Chondrocyte (in vitro differentiated cells): ENCODE measurements at regions not wholly inside any gene's neighbourhood (a gene's known extent, or its start where the extent isn't known, plus 50 kb on each side); places are given as distances from the start of the nearest gene placed in this dataset.

Experiments
- DNase-seq: peaks from one replicate; pipeline ENCODE4 v3.0.0; 2021; ENCODE audit warnings: mixed read lengths, low spot score
- H3K27ac Mint-ChIP-seq: one replicate; pipeline ENCODE4 v1.8.0; 2021; ENCODE audit warnings: mild to moderate bottlenecking, moderate library complexity, mixed read lengths; ENCODE audit not compliant: unreplicated experiment
- H3K27me3 Mint-ChIP-seq: 2 replicates; pipeline ENCODE4 v1.8.0; 2021; ENCODE audit warnings: low read depth, mixed read lengths
- H3K36me3 Mint-ChIP-seq: 2 replicates; pipeline ENCODE4 v1.8.0; 2021; ENCODE audit warnings: low read depth, mixed read lengths
- H3K4me1 Mint-ChIP-seq: 2 replicates; pipeline ENCODE4 v1.8.0; 2021; ENCODE audit warnings: low read depth, mild to moderate bottlenecking, mixed read lengths
- H3K4me3 Mint-ChIP-seq: one replicate; pipeline ENCODE4 v1.8.0; 2021; ENCODE audit warnings: mild to moderate bottlenecking, moderate library complexity, mixed read lengths; ENCODE audit not compliant: unreplicated experiment
- H3K9me3 Mint-ChIP-seq: 2 replicates; pipeline ENCODE4 v1.8.0; 2021; ENCODE audit warnings: low read depth, mixed read lengths
- CTCF ChIP-seq: fragments of 200-600 bp; sonication (generic); IDR thresholded peaks from 2 replicates; pipeline ENCODE4 v1.5.0; 2021; ENCODE audit warnings: antibody characterized with exemption, mild to moderate bottlenecking, moderate library complexity

DNA sequence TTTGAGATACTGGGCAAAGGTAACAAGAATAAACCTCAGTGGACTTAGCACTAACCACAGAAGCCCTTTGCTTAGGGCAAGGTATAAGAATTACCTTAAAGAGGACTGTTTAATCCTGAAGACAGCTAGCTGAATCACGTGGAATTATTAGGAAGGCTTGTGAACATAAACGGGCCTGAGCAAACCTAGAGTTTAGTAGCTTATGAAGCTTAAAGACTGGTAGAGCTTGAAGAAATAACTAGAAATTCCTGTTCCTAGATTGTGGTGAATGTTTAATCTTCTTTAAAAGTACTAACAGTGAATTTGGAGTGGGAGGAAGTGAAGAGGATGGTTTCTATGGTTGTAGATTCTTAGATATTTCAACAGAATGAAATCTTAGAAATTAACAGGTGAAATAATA, 428.9 kb upstream of the THRB start:
- TF ChIP-seq CTCF, result no peak
- no peaks in the 10 kb centered on the region for H3K27me3 Mint-ChIP-seq
- H3K36me3 Mint-ChIP-seq, result no peaks in the 10 kb centered on the region
- no peaks in the 10 kb centered on the region for H3K9me3 Mint-ChIP-seq
- H3K4me3 Mint-ChIP-seq, result no peak overlapping the region
- H3K27ac Mint-ChIP-seq, result no peak overlapping the region
- H3K4me1 Mint-ChIP-seq, result no peaks in the 10 kb centered on the region
- no peak for DNase-seq

DNA sequence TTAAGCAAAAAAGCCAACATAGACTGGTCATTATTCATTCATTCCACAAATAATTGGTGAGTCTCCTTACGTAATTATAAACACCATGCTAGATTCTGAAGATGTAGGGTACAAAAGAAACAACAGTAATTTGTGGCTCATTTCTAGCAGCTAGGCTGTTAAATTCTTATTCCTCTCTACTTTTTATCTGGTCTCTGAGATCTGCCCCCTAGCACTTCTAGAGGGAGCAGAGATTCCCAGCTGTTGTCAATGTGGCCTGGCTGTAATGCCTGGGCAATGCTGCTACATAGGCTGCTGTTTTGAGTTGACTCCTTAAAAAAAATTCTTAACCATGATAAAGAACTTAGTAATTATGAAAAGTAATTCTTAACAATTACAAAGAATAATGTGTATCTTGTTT, 434.9 kb upstream of the THRB start:
- Mint-ChIP-seq H3K4me3 (no peak overlapping the region), H3K9me3 (no peaks in the 10 kb centered on the region), H3K27me3 (no peaks in the 10 kb centered on the region), H3K27ac (no peak overlapping the region), H3K4me1 (no peaks in the 10 kb centered on the region), H3K36me3 (no peaks in the 10 kb centered on the region)
- no peak for TF ChIP-seq CTCF
- DNase-seq, result no peak

GRCh38 chr3:24933401-24933800, 438.8 kb upstream of the THRB start:
- no peak for TF ChIP-seq CTCF
- DNase-seq, result no peak
- Mint-ChIP-seq H3K4me1 (no peaks in the 10 kb centered on the region), H3K4me3 (no peak overlapping the region), H3K9me3 (no peaks in the 10 kb centered on the region), H3K27ac (no peak overlapping the region), H3K36me3 (no peaks in the 10 kb centered on the region), H3K27me3 (no peaks in the 10 kb centered on the region)

DNA sequence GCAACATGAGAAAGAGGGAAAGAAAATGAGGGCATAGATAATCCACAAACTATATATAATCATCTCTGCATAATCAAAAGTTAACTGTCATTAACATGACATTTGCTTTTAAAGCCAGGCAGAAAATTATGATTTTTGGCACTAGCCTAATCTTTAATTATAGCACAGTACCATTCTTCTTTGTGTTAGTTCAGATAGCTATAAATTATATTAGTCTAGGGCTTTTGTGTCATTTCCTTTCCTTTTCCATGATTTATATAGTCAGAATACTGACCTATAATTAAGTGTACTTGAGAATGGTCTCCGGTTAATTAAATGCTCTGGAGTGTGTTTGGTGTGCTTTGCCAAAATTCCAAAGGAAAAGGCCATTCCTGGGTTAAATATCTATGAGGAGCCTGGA, 441.9 kb upstream of the THRB start:
- Mint-ChIP-seq H3K36me3 (no peaks in the 10 kb centered on the region), H3K4me3 (no peak overlapping the region), H3K27me3 (no peaks in the 10 kb centered on the region), H3K27ac (no peak overlapping the region), H3K4me1 (no peaks in the 10 kb centered on the region), H3K9me3 (no peaks in the 10 kb centered on the region)
- no peak for DNase-seq
- no peak for TF ChIP-seq CTCF

- TF ChIP-seq CTCF, result no peak
- no peak overlapping the region for H3K4me3 Mint-ChIP-seq
- H3K27ac Mint-ChIP-seq, result no peak overlapping the region
- H3K27me3 Mint-ChIP-seq, result no peaks in the 10 kb centered on the region
- no peaks in the 10 kb centered on the region for H3K4me1 Mint-ChIP-seq
- no peaks in the 10 kb centered on the region for H3K9me3 Mint-ChIP-seq
- DNase-seq, result no peak
- no peaks in the 10 kb centered on the region for H3K36me3 Mint-ChIP-seq
Measured at GRCh38 chr3:24937228-24937627, 442.6 kb upstream of the THRB start.
